Peyer's patch (tissue), 4 donors: ENCODE measurements at regions not wholly inside any gene's neighbourhood (a gene's known extent, or its start where the extent isn't known, plus 50 kb on each side); places are given as distances from the start of the nearest gene placed in this dataset.

Experiments
- DNase-seq, 3 donors: peaks; one replicate each; pipeline ENCODE4 v3.0.0-alpha.2; 2017 to 2019
- H3K27ac ChIP-seq, 4 donors: fragments of 200-600 bp; sonication (generic); one replicate each; pipeline ENCODE4 v1.5.1; 2016 to 2019
- H3K27me3 ChIP-seq, 2 donors: fragments of 200-600 bp; sonication (generic); one replicate each; pipeline ENCODE4 v1.5.1; 2019
- H3K36me3 ChIP-seq, 3 donors: fragments of 200-600 bp; sonication (generic); one replicate each; pipeline ENCODE4 v1.5.1; 2016 to 2019
- H3K4me1 ChIP-seq, 4 donors: fragments of 200-600 bp; sonication (generic); one replicate each; pipeline ENCODE4 v1.5.1; 2016 to 2019
- H3K4me3 ChIP-seq, 4 donors: fragments of 200-600 bp; sonication (generic); 1 replicate in 3 of 4; 2 replicates in 1 of 4; pipeline ENCODE4 v1.5.1; 2016 to 2019; ENCODE audit warnings: mild to moderate bottlenecking in 1 of 4
- H3K9me3 ChIP-seq, 4 donors: fragments of 200-600 bp; sonication (generic); one replicate each; pipeline ENCODE4 v1.5.1; 2016 to 2019; ENCODE audit warnings: mild to moderate bottlenecking in 1 of 4
- POLR2A ChIP-seq, 2 donors: fragments of 450-650 bp; IDR thresholded peaks; one replicate each; pipeline ENCODE4 v1.5.1; 2017; ENCODE audit warnings: antibody characterized with exemption in 2 of 2, mild to moderate bottlenecking in 2 of 2, moderate library complexity in 2 of 2
- TF ChIP-seq, protein P1 (sequence below), 6 experiments: fragments of 450-650 bp in 4 of 6; fragments of 200-600 bp in 2 of 6; sonication (generic) in 1 of 6; IDR thresholded peaks; one replicate each; pipeline ENCODE4 v1.5.1; 2017 to 2019; ENCODE audit warnings: antibody characterized with exemption in 6 of 6, mild to moderate bottlenecking in 3 of 6, moderate library complexity in 1 of 6

DNA sequence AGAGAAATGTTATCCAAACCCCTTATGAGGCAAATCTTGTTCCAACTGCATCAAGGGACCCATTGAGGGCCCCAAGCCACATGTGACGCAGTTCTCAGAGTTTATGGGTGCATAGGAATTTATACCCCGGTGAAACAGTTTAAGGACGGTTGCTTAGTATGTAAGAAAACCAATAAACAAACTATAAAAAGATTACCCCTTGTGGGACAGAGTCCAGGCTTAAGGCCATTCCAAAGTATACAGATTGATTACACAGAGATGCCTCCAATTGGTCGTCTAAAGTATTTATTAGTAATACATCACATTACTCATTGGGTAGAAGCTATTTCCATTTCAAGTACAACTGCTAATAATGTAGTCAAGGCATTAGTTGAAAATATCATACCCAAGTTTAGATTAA lies 885.0 kb upstream of the MDGA2 start:
- TF ChIP-seq, protein P1, sequence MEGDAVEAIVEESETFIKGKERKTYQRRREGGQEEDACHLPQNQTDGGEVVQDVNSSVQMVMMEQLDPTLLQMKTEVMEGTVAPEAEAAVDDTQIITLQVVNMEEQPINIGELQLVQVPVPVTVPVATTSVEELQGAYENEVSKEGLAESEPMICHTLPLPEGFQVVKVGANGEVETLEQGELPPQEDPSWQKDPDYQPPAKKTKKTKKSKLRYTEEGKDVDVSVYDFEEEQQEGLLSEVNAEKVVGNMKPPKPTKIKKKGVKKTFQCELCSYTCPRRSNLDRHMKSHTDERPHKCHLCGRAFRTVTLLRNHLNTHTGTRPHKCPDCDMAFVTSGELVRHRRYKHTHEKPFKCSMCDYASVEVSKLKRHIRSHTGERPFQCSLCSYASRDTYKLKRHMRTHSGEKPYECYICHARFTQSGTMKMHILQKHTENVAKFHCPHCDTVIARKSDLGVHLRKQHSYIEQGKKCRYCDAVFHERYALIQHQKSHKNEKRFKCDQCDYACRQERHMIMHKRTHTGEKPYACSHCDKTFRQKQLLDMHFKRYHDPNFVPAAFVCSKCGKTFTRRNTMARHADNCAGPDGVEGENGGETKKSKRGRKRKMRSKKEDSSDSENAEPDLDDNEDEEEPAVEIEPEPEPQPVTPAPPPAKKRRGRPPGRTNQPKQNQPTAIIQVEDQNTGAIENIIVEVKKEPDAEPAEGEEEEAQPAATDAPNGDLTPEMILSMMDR (IDR thresholded peaks at IDR 0.05): no peak
- TF ChIP-seq POLR2A (IDR thresholded peaks at IDR 0.05): no peak
- Histone ChIP-seq H3K27me3 (no peaks in the 10 kb centered on the region), H3K4me1 (no peaks in the 10 kb centered on the region), H3K9me3 (peaks cover 0 to 3% (median 0%) of the 10 kb centered on the region in 4 donors), H3K36me3 (no peaks in the 10 kb centered on the region), H3K4me3 (no peak overlapping the region), H3K27ac (no peak overlapping the region)
- no peak for DNase-seq

DNA sequence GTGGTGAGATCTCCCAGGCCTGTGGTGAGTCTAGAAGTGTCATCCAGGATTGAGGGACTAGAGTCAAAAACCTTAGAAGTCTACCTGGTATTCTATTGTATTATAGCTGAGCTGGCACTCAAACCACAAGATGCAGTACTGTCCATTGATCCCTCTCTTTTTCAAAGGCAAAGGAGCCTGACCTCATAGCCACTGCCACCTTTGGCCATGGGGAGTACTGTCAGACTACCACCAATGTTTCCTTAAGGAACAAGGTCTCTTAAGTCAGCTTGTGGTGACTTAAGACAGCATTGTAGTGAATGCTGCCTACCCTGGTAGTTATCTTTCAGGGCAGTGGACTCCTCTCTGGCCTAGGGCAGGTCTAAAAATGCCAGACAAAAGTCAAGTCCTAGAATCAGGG lies 878.0 kb upstream of the MDGA2 start:
- Histone ChIP-seq H3K27me3 (no peaks in the 10 kb centered on the region), H3K36me3 (no peaks in the 10 kb centered on the region), H3K4me3 (no peak overlapping the region), H3K27ac (no peak overlapping the region), H3K9me3 (no peaks in the 10 kb centered on the region), H3K4me1 (no peaks in the 10 kb centered on the region)
- no peak for DNase-seq
- no peak for TF ChIP-seq POLR2A (IDR thresholded peaks at IDR 0.05)
- TF ChIP-seq, protein P1 (IDR thresholded peaks at IDR 0.05): no peak

DNA sequence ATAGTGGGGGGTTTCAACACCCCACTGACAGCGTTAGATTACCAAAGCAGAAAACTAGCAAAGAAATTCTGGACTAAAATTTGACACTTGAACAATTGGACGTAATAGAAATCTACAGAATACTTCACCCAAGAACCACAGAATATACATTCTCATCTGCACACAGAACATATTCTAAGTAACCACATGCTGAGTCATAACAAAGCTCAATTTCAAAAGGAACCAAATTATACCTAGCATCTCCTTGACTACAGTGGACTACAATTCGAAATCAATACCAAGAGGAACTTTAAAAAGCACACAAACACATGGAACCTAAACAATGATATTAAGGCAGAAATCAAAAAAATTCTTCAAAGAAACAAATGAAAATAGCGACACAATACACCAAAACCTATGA lies 871.6 kb upstream of the MDGA2 start:
- Histone ChIP-seq H3K4me1 (no peaks in the 10 kb centered on the region), H3K9me3 (no peaks in the 10 kb centered on the region), H3K36me3 (no peaks in the 10 kb centered on the region), H3K27me3 (no peaks in the 10 kb centered on the region), H3K4me3 (no peak overlapping the region), H3K27ac (no peak overlapping the region)
- DNase-seq: no peak
- TF ChIP-seq, protein P1 (IDR thresholded peaks at IDR 0.05): no peak
- TF ChIP-seq POLR2A (IDR thresholded peaks at IDR 0.05): no peak

DNA sequence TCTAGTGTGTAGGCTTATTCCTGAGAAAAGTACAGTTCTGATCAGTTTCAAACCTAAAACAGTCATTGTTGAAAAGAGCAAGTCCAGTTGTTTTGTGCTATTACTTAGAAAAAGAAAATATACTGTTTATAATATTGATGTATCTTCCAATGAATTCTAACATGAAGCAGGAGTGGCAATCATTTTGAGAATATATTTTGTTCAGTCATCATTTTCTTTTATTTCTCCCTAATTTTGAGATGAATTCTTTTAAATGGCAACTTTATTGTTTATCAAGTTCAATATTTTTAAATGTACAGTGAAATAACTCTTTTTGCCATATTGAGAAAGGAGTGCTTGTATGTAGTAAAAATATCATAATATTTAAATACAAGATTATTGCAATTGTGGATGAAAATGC lies 862.2 kb upstream of the MDGA2 start:
- H3K27ac ChIP-seq: no peak overlapping the region
- H3K4me1 ChIP-seq: no peaks in the 10 kb centered on the region
- no peaks in the 10 kb centered on the region for H3K9me3 ChIP-seq
- H3K27me3 ChIP-seq: no peaks in the 10 kb centered on the region
- no peak for TF ChIP-seq POLR2A (IDR thresholded peaks at IDR 0.05)
- TF ChIP-seq, protein P1 (IDR thresholded peaks at IDR 0.05): no peak
- no peak for DNase-seq
- H3K36me3 ChIP-seq: no peaks in the 10 kb centered on the region
- no peak overlapping the region for H3K4me3 ChIP-seq

DNA sequence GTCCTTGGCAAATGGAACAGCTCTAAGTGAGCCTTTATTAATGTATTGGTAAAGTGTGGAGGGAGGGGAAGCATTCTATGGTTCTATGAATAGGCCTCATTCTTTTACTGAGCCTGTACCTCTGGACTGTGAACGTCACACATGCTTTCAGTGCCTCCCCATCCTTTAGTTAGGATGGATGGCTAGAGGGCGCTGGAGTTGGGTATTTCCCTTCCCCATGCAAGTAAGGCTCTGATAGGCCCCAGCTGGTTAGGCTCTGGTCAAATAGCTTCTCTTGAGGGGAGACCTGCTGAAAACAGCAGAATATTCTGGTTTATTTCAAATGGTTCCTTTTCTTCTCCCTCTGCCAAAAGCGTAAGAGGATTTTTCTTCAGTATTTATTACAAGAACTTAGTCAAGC lies 860.9 kb upstream of the MDGA2 start:
- Histone ChIP-seq H3K4me1 (no peaks in the 10 kb centered on the region), H3K4me3 (no peak overlapping the region), H3K27me3 (no peaks in the 10 kb centered on the region), H3K27ac (no peak overlapping the region), H3K9me3 (no peaks in the 10 kb centered on the region), H3K36me3 (no peaks in the 10 kb centered on the region)
- TF ChIP-seq, protein P1 (IDR thresholded peaks at IDR 0.05): no peak
- no peak for TF ChIP-seq POLR2A (IDR thresholded peaks at IDR 0.05)
- DNase-seq: no peak

DNA sequence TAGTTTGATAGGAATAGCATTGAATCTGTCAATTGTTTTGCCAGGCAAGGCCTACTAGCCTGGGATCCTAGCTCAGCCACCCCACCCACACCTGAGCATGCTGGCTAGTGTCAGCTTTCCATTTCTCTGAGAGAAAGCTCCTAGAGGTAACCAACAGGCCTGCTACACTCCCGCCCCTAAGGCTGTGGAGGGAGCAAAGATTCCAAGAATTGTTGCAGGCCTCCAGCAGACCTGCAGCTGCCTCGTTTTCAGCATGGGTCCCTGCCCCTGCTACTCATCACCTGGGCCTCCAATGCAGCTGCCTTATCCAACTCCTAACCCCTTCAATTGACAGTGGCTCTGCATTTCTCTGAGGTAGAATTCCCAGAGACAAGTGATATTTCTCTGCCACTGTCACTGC lies 852.4 kb upstream of the MDGA2 start:
- Histone ChIP-seq H3K36me3 (no peaks in the 10 kb centered on the region), H3K4me3 (no peak overlapping the region), H3K9me3 (no peaks in the 10 kb centered on the region), H3K27me3 (no peaks in the 10 kb centered on the region), H3K4me1 (no peaks in the 10 kb centered on the region), H3K27ac (no peak overlapping the region)
- TF ChIP-seq POLR2A (IDR thresholded peaks at IDR 0.05): no peak
- TF ChIP-seq, protein P1 (IDR thresholded peaks at IDR 0.05): no peak
- DNase-seq: no peak
